A549 (cell line): ENCODE measurements at regions not wholly inside any gene's neighbourhood (a gene's known extent, or its start where the extent isn't known, plus 50 kb on each side); places are given as distances from the start of the nearest gene placed in this dataset.

Source experiments
- ATAC-seq, 2 experiments: fragments of 200-7000 bp in 1 of 2; fragments of >200 bp in 1 of 2; cut with Nextera tagmentation in 1 of 2; cut with Tn5 transposase in 1 of 2; 3 replicates each; pipeline versions ENCODE4 v1.8.0 to v1.9.1; 2018 to 2020; ENCODE audit warnings: mild to moderate bottlenecking in 1 of 2, moderate library complexity in 1 of 2
- CTCF ChIA-PET: fragments of 300-600 bp; sonication (Branson Sonifier 250); formaldehyde crosslinking; extraction: SDS; loops from one replicate; lab custom pipeline; 2021; ENCODE audit warnings: antibody characterized with exemption, inconsistent platforms; lab: Yijun Ruan, JAX
- POLR2A ChIA-PET: fragments of 350-600 bp; formaldehyde crosslinking; extraction: SDS; loops from one replicate; lab custom pipeline; 2021; ENCODE audit warnings: antibody characterized with exemption, inconsistent platforms; lab: Yijun Ruan, JAX
- DNase-seq, 2 experiments: peaks; one replicate each; pipeline versions ENCODE4 v3.0.0 to v3.0.0-alpha.2; 2011 to 2016; ENCODE audit warnings: low read depth in 1 of 2, low spot score in 1 of 2
- FAIRE-seq: peaks from 2 replicates; lab custom pipeline; 2011; peaks lifted over from hg19 to GRCh38; lab: Jason Lieb, UNC
- H3K27ac ChIP-seq, 2 experiments: fragments of >200 bp; sonication (Bioruptor Twin); formaldehyde crosslinking; 3 replicates each; pipeline ENCODE4 v1.5.1; 2016 to 2017
- H3K4me1 ChIP-seq: fragments of >200 bp; sonication (Bioruptor Twin); formaldehyde crosslinking; 3 replicates; pipeline ENCODE4 v1.6.1; 2016
- H3K4me2 ChIP-seq: fragments of >200 bp; sonication (Bioruptor Twin); formaldehyde crosslinking; 3 replicates; pipeline ENCODE4 v1.6.1; 2016
- H3K4me3 ChIP-seq: fragments of >200 bp; sonication (Bioruptor Twin); formaldehyde crosslinking; 3 replicates; pipeline ENCODE4 v1.5.1; 2016
- H3K9me3 ChIP-seq: fragments of >200 bp; sonication (Bioruptor Twin); formaldehyde crosslinking; 3 replicates; pipeline ENCODE4 v1.6.1; 2016
- BCL3 ChIP-seq: fragments of >200 bp; sonication (Bioruptor Twin); formaldehyde crosslinking; IDR thresholded peaks from 3 replicates; pipeline ENCODE4 v1.6.1; 2016
- CBX2 ChIP-seq: fragments of 200-600 bp; sonication (generic); IDR thresholded peaks from 2 replicates; pipeline ENCODE4 v1.6.1; 2016; ENCODE audit warnings: low read depth, mild to moderate bottlenecking, borderline replicate concordance
- CEBPB ChIP-seq, 2 experiments: fragments of >200 bp in 1 of 2; sonication (Bioruptor Twin) in 1 of 2; formaldehyde crosslinking in 1 of 2; IDR thresholded peaks; 2 replicates each; pipeline ENCODE4 v1.6.1; 2012 to 2016
- CHD2 ChIP-seq: fragments of 150-350 bp; IDR thresholded peaks from 2 replicates; pipeline ENCODE4 v1.6.1; 2014; ENCODE audit warnings: low read length; ENCODE audit not compliant: partially characterized antibody
- CTCF ChIP-seq: fragments of >200 bp; sonication (Bioruptor Twin); formaldehyde crosslinking; IDR thresholded peaks from 3 replicates; pipeline ENCODE4 v1.5.1; 2016
- ESRRA ChIP-seq: fragments of 150-350 bp; IDR thresholded peaks from 2 replicates; pipeline ENCODE4 v1.6.1; 2014; ENCODE audit warnings: mild to moderate bottlenecking, low read length, borderline replicate concordance
- HES2 ChIP-seq: fragments of >200 bp; sonication (Bioruptor Twin); formaldehyde crosslinking; IDR thresholded peaks from 2 replicates; pipeline ENCODE4 v1.6.1; 2016
- HOXA7 ChIP-seq: fragments of 250-450 bp; sonication (Bioruptor Pico); IDR thresholded peaks from 2 replicates; pipeline ENCODE4 v1.5.0; 2020; ENCODE audit warnings: mild to moderate bottlenecking, moderate library complexity
- HOXB5 ChIP-seq: fragments of 250-450 bp; sonication (Bioruptor Pico); IDR thresholded peaks from 2 replicates; pipeline ENCODE4 v1.5.0; 2020; ENCODE audit warnings: mild to moderate bottlenecking, moderate library complexity
- KDM5A ChIP-seq: fragments of 200-600 bp; sonication (generic); IDR thresholded peaks from 2 replicates; pipeline ENCODE4 v1.6.1; 2016; ENCODE audit warnings: antibody characterized with exemption, mild to moderate bottlenecking
- MAZ ChIP-seq: fragments of 150-350 bp; IDR thresholded peaks from 2 replicates; pipeline ENCODE4 v1.6.1; 2014; ENCODE audit warnings: antibody characterized with exemption, low read depth, low read length, borderline replicate concordance
- MYC ChIP-seq: IDR thresholded peaks from 2 replicates; pipeline ENCODE4 v1.6.1; 2012; ENCODE audit warnings: mild to moderate bottlenecking, inconsistent platforms, low read length, improper control_type of control experiment, borderline replicate concordance
- NPAS2 ChIP-seq: fragments of 250-450 bp; sonication (Bioruptor Pico); IDR thresholded peaks from 2 replicates; pipeline ENCODE4 v1.8.0; 2022; ENCODE audit warnings: mild to moderate bottlenecking, moderate library complexity, borderline replicate concordance
- PHF8 ChIP-seq: fragments of 200-600 bp; sonication (generic); IDR thresholded peaks from 2 replicates; pipeline ENCODE4 v1.6.1; 2016; ENCODE audit warnings: low read depth, mild to moderate bottlenecking, antibody characterized with exemption, moderate library complexity, borderline replicate concordance
- RAD21 ChIP-seq, 2 experiments: fragments of >200 bp in 1 of 2; sonication (Bioruptor Twin) in 1 of 2; formaldehyde crosslinking in 1 of 2; IDR thresholded peaks in 1 of 2; conservative IDR thresholded peaks in 1 of 2; 2 replicates in 1 of 2; 3 replicates in 1 of 2; pipeline ENCODE4 v1.6.1; 2012 to 2018; ENCODE audit warnings: inconsistent platforms in 1 of 2
- RARB ChIP-seq: fragments of 250-450 bp; sonication (Bioruptor Pico); IDR thresholded peaks from 2 replicates; pipeline ENCODE4 v1.8.0; 2021; ENCODE audit warnings: mild to moderate bottlenecking, moderate library complexity
- RCOR1 ChIP-seq: fragments of 150-350 bp; IDR thresholded peaks from 2 replicates; pipeline ENCODE4 v1.6.1; 2014; ENCODE audit warnings: antibody characterized with exemption, low read length, low read depth
- SMC3 ChIP-seq: fragments of >200 bp; sonication (Bioruptor Twin); formaldehyde crosslinking; IDR thresholded peaks from 3 replicates; pipeline ENCODE4 v1.6.1; 2018; ENCODE audit warnings: inconsistent platforms
- TP53 ChIP-seq: fragments of 250-450 bp; sonication (Bioruptor Pico); IDR thresholded peaks from 2 replicates; pipeline ENCODE4 v1.5.0; 2021; ENCODE audit warnings: mild to moderate bottlenecking, moderate library complexity
- WGBS: methylation state at CpG from one replicate; pipeline ENCODE4 v1.1.6; 2017; ENCODE audit errors: missing lambda C conversion rate; 5-methylcytosine and 5-hydroxymethylcytosine counted together
- TF ChIP-seq, protein P1 (sequence below): IDR thresholded peaks from 2 replicates; pipeline ENCODE4 v1.6.1; 2012; ENCODE audit warnings: low read depth, borderline replicate concordance

DNA sequence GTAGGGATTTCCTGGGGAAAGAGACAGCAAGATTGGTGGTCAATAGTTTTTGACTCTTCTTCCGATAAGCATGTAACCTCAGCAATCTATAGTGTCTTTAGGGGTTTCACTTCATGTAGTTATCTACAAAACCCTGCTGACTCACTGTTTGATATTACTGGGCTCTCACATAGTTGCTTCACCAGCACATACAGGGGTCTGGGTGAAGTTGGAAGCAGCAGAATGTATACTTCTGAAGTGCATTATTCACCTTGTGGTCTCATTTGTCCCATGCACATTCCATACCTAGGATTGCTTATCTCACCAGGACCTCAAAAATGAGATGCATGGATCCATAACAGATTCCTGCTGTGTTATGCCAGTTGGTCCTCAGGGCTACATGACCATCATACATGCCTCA, 280.0 kb downstream of the LRIG3 start:
- H3K4me2 ChIP-seq, result no peak overlapping the region
- CTCF ChIA-PET, result no interaction called here
- POLR2A ChIA-PET, result no interaction called here
- DNase-seq, result no peak
- no peak overlapping the region for H3K4me3 ChIP-seq
- no peak for ATAC-seq
- no peaks in the 10 kb centered on the region; the same call in 2 of the 3 replicates for H3K9me3 ChIP-seq
- WGBS, result 93% methylated on average over 1 of the region's 1 CpG
- FAIRE-seq, result no peak
- H3K4me1 ChIP-seq, result no peaks in the 10 kb centered on the region
- TF ChIP-seq MAZ (no peak), CTCF (no peak), KDM5A (no peak)
- no peak overlapping the region for H3K27ac ChIP-seq

- TF ChIP-seq TP53 (CRISPR knock-in tag), result no peak
- no peak for TF ChIP-seq PHF8
- TF ChIP-seq KDM5A, result no peak
- no peak for TF ChIP-seq BCL3
- no peak for TF ChIP-seq CTCF
- TF ChIP-seq MYC, result no peak
- no peak for TF ChIP-seq HES2
- TF ChIP-seq, protein P1, sequence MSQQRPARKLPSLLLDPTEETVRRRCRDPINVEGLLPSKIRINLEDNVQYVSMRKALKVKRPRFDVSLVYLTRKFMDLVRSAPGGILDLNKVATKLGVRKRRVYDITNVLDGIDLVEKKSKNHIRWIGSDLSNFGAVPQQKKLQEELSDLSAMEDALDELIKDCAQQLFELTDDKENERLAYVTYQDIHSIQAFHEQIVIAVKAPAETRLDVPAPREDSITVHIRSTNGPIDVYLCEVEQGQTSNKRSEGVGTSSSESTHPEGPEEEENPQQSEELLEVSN, result no peak
- TF ChIP-seq RARB (CRISPR knock-in tag), result no peak
- no peak for TF ChIP-seq RCOR1
- TF ChIP-seq HOXB5, result no peak
- no peak for TF ChIP-seq CBX2
- no peak for TF ChIP-seq HOXA7 (CRISPR knock-in tag)
- TF ChIP-seq SMC3, result no peak
- no peak for TF ChIP-seq ESRRA
- no peak for TF ChIP-seq CEBPB (IDR thresholded peaks at IDR 0.05)
- TF ChIP-seq NPAS2 (CRISPR knock-in tag), result no peak
- TF ChIP-seq RAD21 (conservative IDR thresholded peaks at IDR 0.05 in 1 of 2, IDR thresholded peaks at IDR 0.05 in 1 of 2), result no peak
- no peak for TF ChIP-seq CHD2
- no peak for FAIRE-seq
- Histone ChIP-seq H3K9me3 (no peaks in the 10 kb centered on the region), H3K4me1 (no peaks in the 10 kb centered on the region), H3K4me2 (no peak overlapping the region), H3K4me3 (no peak overlapping the region), H3K27ac (no peak overlapping the region)
- no peak for DNase-seq
- ChIA-PET CTCF (interaction anchor here (1.0 to 1.5 kb wide), 2 partner anchors 16 to 18 kb away, joined by 3 to 4 read pairs; no protein-coding TSS in a partner anchor), POLR2A (no interaction called here)
- ATAC-seq, result no peak
- WGBS, result 17% methylated on average over 2 of the region's 2 CpGs
These were observed 274.4 kb downstream of the LRIG3 start for GRCh38 chr12:58645946-58646345.
